Hepatocyte (in vitro differentiated cells): ENCODE measurements at regions not wholly inside any gene's neighbourhood (a gene's known extent, or its start where the extent isn't known, plus 50 kb on each side); places are given as distances from the start of the nearest gene placed in this dataset.
A peak's percentile ranks its signal among the peaks of the same experiment; 100 is the strongest.

Source experiments
- DNase-seq: peaks from one replicate; pipeline ENCODE4 v3.0.0-alpha.2; 2016; ENCODE audit warnings: low spot score
- H2AFZ ChIP-seq: fragments of 200-600 bp; sonication (generic); 2 replicates; pipeline ENCODE4 v1.6.0; 2016; ENCODE audit warnings: antibody characterized with exemption, mild to moderate bottlenecking
- H3K27ac ChIP-seq: fragments of 200-600 bp; sonication (generic); 2 replicates; pipeline ENCODE4 v1.5.1; 2016; ENCODE audit warnings: mild to moderate bottlenecking
- H3K27me3 ChIP-seq: fragments of 200-600 bp; sonication (generic); 2 replicates; pipeline ENCODE4 v1.6.1; 2016
- H3K36me3 ChIP-seq: fragments of 200-600 bp; sonication (generic); replicated peaks from 2 replicates; pipeline ENCODE4 v1.5.1; 2016; ENCODE audit warnings: low read depth; ENCODE audit not compliant: insufficient read depth
- H3K4me1 ChIP-seq: fragments of 200-600 bp; sonication (generic); 2 replicates; pipeline ENCODE4 v1.5.1; 2016; ENCODE audit warnings: mild to moderate bottlenecking, moderate library complexity; ENCODE audit not compliant: insufficient read depth
- H3K4me2 ChIP-seq: fragments of 200-600 bp; sonication (generic); 2 replicates; pipeline ENCODE4 v1.6.0; 2016
- H3K4me3 ChIP-seq: fragments of 200-600 bp; sonication (generic); 2 replicates; pipeline ENCODE4 v1.5.1; 2016; ENCODE audit warnings: mild to moderate bottlenecking
- H3K79me2 ChIP-seq: fragments of 200-600 bp; sonication (generic); 2 replicates; pipeline ENCODE4 v1.6.0; 2017; ENCODE audit warnings: mild to moderate bottlenecking
- H3K9me2 ChIP-seq: fragments of 200-600 bp; sonication (generic); replicated peaks from 2 replicates; pipeline ENCODE4 v1.6.0; 2017; ENCODE audit warnings: mild to moderate bottlenecking; ENCODE audit not compliant: insufficient read depth
- H3K9me3 ChIP-seq: fragments of 200-600 bp; sonication (generic); 2 replicates; pipeline ENCODE4 v1.5.1; 2016; ENCODE audit warnings: low read depth, mild to moderate bottlenecking
- H4K20me1 ChIP-seq: fragments of 200-600 bp; sonication (generic); 2 replicates; pipeline ENCODE4 v1.6.0; 2016; ENCODE audit warnings: mild to moderate bottlenecking; ENCODE audit not compliant: insufficient read depth, poor library complexity, severe bottlenecking
- EZH2 ChIP-seq: fragments of 200-600 bp; sonication (generic); IDR thresholded peaks from 2 replicates; pipeline ENCODE4 v1.6.1; 2016; ENCODE audit warnings: antibody characterized with exemption, mild to moderate bottlenecking, borderline replicate concordance
- EZH2phosphoT487 ChIP-seq: fragments of 200-600 bp; sonication (generic); IDR thresholded peaks from one replicate; pipeline ENCODE4 v1.6.1; 2018; ENCODE audit warnings: antibody characterized with exemption, mild to moderate bottlenecking, low read depth, moderate library complexity; ENCODE audit not compliant: unreplicated experiment, severe bottlenecking
- WGBS: methylation state at CpG from one replicate; pipeline ENCODE4 v1.1.6; 2016; ENCODE audit warnings: low lambda C conversion rate; ENCODE audit errors: missing lambda C conversion rate; 5-methylcytosine and 5-hydroxymethylcytosine counted together
- TF ChIP-seq, protein P1 (sequence below): fragments of 200-600 bp; sonication (generic); IDR thresholded peaks from 2 replicates; pipeline ENCODE4 v1.5.1; 2016; ENCODE audit warnings: antibody characterized with exemption, mild to moderate bottlenecking; ENCODE audit not compliant: poor library complexity

DNA sequence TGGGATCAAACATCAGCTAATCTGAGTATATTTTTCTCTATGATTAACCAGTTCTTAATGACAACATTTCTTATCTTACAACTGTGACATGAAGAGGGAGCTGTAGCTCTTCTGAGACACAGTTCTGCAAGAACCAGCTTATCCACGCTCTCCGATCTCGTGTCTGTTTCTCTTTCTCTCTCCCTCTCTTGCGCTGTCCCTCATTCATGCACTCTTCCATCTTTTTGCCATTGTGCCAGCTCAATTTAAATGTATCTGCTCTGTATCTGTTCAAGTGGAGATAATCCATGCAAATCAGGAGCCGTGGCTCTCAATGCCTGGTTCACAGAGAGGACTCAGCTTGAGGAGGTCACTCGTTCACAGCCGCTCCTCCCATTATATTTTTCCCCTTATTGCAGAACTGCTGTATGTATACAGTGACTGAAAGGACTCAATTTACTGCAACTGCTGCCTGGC is 494.7 kb upstream of the ADGRL2 start:
- WGBS, result 2% methylated on average over 7 of the region's 7 CpGs
- peak overlapping the region; percentile 67 for H2AFZ ChIP-seq
- no peaks in the 10 kb centered on the region for H3K27me3 ChIP-seq
- H3K27ac ChIP-seq, result peak overlapping the region; percentile 49
- H4K20me1 ChIP-seq, result no peaks in the 10 kb centered on the region
- H3K79me2 ChIP-seq, result peaks cover 11% of the 10 kb centered on the region
- H3K4me3 ChIP-seq, result peak overlapping the region; percentile 54
- peaks cover 9% of the 10 kb centered on the region for H3K4me1 ChIP-seq
- no peaks in the 10 kb centered on the region for H3K9me3 ChIP-seq
- TF ChIP-seq EZH2phosphoT487, result no peak
- TF ChIP-seq, protein P1, sequence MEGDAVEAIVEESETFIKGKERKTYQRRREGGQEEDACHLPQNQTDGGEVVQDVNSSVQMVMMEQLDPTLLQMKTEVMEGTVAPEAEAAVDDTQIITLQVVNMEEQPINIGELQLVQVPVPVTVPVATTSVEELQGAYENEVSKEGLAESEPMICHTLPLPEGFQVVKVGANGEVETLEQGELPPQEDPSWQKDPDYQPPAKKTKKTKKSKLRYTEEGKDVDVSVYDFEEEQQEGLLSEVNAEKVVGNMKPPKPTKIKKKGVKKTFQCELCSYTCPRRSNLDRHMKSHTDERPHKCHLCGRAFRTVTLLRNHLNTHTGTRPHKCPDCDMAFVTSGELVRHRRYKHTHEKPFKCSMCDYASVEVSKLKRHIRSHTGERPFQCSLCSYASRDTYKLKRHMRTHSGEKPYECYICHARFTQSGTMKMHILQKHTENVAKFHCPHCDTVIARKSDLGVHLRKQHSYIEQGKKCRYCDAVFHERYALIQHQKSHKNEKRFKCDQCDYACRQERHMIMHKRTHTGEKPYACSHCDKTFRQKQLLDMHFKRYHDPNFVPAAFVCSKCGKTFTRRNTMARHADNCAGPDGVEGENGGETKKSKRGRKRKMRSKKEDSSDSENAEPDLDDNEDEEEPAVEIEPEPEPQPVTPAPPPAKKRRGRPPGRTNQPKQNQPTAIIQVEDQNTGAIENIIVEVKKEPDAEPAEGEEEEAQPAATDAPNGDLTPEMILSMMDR, result peak; percentile 65
- H3K4me2 ChIP-seq, result peak overlapping the region; percentile 74
- no peaks in the 10 kb centered on the region for H3K36me3 ChIP-seq
- no peaks in the 10 kb centered on the region for H3K9me2 ChIP-seq
- peak; percentile 75 for DNase-seq

DNA sequence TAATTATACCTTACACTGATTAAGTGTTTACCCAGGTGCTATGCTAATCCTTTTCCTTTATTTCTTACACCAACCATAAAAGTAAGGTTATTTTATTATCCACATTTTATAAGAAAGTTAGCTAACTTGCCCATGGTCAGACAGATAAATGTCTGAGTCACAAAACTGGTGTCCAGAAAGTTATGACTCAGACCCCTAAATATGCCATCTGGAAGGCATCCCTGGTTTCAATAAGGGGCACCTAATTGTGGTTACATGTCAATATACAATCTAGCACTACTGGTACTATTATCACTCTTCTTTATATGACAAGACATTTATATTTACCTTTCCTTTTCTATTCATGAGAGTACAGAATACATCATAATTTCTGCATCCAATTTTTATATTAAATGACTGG is 496.5 kb upstream of the ADGRL2 start:
- peaks cover 9% of the 10 kb centered on the region for H3K4me1 ChIP-seq
- H4K20me1 ChIP-seq, result no peaks in the 10 kb centered on the region
- DNase-seq, result no peak
- no peak overlapping the region for H3K27ac ChIP-seq
- H3K4me3 ChIP-seq, result no peak overlapping the region
- H2AFZ ChIP-seq, result no peak overlapping the region
- H3K27me3 ChIP-seq, result no peaks in the 10 kb centered on the region
- H3K36me3 ChIP-seq, result no peaks in the 10 kb centered on the region
- H3K9me2 ChIP-seq, result no peaks in the 10 kb centered on the region
- H3K9me3 ChIP-seq, result no peaks in the 10 kb centered on the region
- peaks cover 4% of the 10 kb centered on the region for H3K79me2 ChIP-seq
- TF ChIP-seq EZH2phosphoT487, result no peak
- H3K4me2 ChIP-seq, result peak overlapping the region; percentile 74

DNA sequence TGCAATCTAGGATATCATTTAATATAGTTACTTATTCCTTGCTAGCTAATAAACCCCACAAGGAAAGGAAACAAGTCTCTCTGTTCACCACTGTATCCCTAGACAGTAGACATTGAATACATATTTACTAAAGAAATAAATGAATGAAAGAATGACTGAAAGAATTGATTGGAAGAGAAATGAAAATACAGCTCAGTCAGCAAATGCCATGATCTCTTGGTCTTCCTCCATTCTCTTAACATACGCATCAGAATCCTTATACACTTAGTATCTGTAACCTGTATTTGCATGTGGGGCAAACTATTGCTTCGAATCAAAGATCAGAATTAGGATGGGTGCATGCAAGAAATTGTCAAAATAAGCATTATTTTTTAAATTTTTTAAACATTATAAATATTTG is 500.8 kb upstream of the ADGRL2 start:
- H3K4me2 ChIP-seq, result no peak overlapping the region
- no peaks in the 10 kb centered on the region for H3K9me2 ChIP-seq
- H3K27ac ChIP-seq, result no peak overlapping the region
- H3K4me3 ChIP-seq, result no peak overlapping the region
- WGBS, result 95% methylated on average over 2 of the region's 2 CpGs
- no peak for DNase-seq
- no peaks in the 10 kb centered on the region for H3K9me3 ChIP-seq
- no peaks in the 10 kb centered on the region for H3K36me3 ChIP-seq
- no peaks in the 10 kb centered on the region for H3K79me2 ChIP-seq
- H3K27me3 ChIP-seq, result no peaks in the 10 kb centered on the region
- no peaks in the 10 kb centered on the region for H4K20me1 ChIP-seq
- H2AFZ ChIP-seq, result no peak overlapping the region
- TF ChIP-seq EZH2 (no peak), EZH2phosphoT487 (no peak)
- TF ChIP-seq, protein P1, result no peak
- peaks cover 14% of the 10 kb centered on the region for H3K4me1 ChIP-seq

DNA sequence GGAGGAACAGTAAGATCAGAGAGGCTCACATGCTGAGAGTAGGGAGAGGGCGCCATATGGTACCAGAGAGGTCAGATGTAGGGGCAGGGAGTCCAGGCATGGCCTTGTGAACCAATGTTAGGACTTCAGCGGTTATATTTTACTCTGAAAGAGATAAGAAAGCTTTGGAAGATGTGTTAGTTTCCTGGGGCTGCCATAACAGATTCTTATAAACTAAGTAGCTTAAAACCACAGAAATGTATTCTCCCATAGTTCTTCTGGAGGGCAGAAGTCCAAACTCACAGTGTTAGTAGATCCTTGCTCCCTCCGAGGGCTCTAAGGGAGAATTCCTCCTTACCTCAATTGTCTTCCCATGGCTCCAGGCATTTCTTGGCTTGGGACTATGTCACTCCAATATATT is 502.5 kb upstream of the ADGRL2 start:
- no peak for DNase-seq
- peaks cover 13% of the 10 kb centered on the region for H3K4me1 ChIP-seq
- H3K79me2 ChIP-seq, result no peaks in the 10 kb centered on the region
- no peaks in the 10 kb centered on the region for H3K36me3 ChIP-seq
- no peaks in the 10 kb centered on the region for H3K27me3 ChIP-seq
- TF ChIP-seq EZH2, result no peak
- TF ChIP-seq EZH2phosphoT487, result no peak
- TF ChIP-seq, protein P1, result no peak
- 69% methylated on average over 3 of the region's 3 CpGs for WGBS
- H3K9me2 ChIP-seq, result no peaks in the 10 kb centered on the region
- H3K27ac ChIP-seq, result no peak overlapping the region
- H3K4me2 ChIP-seq, result no peak overlapping the region
- H2AFZ ChIP-seq, result no peak overlapping the region
- no peaks in the 10 kb centered on the region for H3K9me3 ChIP-seq
- no peak overlapping the region for H3K4me3 ChIP-seq
- no peaks in the 10 kb centered on the region for H4K20me1 ChIP-seq
